GM19438 (cell line): ENCODE measurements at regions not wholly inside any gene's neighbourhood (a gene's known extent, or its start where the extent isn't known, plus 50 kb on each side); places are given as distances from the start of the nearest gene placed in this dataset.
"Not testable (repeated sequence)": the region's sequence is repeated elsewhere in the genome, so short reads cannot be mapped to it uniquely, and the experiment has no call there.

Experiments used
- ATAC-seq: cut with Tn5 transposase; IDR thresholded peaks from one replicate; pipeline ENCODE4 v1.9.1; 2021; ENCODE audit warnings: low read depth; ENCODE audit not compliant: unreplicated experiment

- ATAC-seq: not testable (repeated sequence)
These were observed 110.7 kb downstream of the CRLF3 start for GRCh38 chr17:30713805-30714204.

DNA sequence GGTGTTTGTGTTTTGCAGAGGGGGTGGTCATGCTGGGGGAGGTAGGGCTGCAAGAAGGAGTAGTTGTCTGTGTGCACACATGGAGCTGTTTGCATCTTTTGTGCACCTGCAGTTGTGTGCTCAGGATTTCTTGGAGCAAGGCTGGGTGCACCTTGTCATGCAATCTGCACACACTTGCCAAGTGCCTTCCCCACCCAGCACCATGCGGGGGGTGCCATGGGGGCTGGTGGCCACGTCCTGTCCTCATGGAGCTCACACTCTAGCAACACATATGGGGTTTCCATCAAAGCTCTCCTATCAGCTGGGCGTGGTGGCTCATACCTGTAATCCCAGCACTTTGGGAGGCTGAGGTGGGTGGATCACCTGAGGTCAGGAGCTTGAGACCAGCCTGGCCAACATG is 111.6 kb downstream of the CRLF3 start:
- not testable (repeated sequence) for ATAC-seq

DNA sequence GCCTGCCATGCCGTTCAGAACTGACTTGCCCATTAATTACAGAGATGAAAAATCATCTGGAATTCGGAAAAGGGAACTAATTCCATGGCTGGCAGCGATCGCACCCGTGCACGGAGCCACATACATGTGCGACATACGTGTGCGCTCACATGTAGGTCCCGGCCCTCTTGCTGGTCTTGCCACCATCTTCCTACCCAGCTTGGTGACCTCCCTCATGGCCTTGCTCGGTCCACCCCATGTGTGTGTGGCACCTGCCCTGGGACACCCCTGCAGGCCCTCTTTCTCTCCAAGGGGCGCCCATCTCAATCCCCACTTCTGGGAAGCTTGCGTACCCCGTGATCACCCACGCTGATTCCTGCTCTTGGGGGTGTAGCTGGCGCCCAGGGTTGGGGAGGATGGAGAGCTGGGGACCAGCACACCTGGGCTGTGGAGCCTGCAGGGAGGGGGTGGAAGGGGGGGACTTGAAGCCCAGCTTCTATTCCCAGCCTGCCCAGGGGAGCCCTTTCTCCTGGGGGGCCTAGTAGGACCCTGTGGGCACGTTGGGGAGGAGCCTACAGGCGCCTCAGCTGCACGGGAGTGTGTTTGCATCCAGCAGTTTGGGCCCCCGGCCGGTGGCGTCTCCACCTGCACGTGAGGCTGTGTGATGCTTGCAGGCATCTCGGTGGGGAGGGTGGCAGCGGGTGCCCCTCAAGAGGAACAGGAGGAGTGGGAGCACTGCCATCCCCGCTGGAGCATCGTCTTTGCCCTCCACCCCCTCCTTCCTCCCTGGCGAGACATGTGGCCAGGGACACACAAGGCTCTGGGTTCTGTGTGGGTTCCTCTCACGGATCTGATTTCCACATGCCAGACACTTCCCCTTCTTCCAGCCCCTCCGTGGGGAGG is 112.6 kb downstream of the CRLF3 start:
- not testable (repeated sequence) for ATAC-seq

DNA sequence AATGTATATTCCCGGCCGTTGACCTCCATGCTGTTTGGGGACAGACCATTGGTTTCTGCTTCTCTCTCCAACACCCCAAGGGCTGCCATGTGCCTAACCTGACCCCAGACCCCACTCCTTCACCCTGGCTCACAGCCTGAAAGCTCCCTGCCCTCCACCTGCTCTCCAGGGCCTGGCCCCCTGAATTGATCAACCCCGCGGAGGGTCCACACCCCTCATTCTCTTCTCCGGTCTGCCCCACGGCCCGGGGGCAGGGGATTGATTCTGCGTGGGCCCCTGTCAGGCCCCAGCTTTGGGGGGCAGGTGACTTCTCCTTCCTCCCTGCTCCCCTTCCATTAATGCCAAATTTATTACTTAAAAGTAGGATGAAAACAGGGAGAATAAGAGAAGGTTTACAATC is 113.3 kb downstream of the CRLF3 start:
- ATAC-seq: not testable (repeated sequence)

DNA sequence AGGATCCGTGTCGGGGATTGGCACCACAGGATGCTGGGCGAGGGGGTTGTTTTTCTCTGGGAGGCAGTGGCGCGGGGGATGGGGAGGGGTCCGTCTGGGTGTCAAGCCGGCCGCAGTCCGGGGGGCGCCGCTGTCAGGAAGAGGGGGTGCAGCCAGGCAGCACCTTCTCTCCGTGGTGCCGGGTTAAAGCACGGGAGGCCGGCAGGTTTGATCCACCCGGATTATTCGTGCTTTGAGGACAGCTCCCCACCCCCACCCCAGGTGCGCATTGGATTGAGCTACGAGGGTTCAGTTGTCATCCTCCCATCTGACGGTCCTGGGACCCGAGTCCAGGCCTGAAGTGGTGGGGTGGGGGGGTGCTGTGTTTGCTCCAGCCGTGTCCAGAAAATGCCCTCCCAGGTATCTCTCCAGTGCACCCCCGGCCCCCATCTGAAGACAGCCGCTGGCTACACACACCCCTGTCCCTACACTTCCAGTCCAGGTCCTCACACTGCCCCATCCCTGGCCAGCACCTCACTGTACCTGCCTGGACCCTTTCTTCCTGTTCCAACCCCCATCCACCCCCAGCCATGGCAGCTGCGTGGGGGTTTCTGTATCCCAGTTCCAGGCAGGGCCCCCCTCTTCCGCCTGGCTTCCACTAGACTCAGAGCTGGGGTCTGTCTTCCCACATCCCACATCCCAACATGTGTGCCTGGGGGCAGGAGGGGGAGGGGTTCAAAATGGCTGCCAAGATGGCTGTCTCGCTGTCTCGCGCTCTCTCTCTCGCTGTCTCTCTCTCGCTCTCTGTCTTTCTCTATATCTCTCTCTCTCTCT is 114.0 kb downstream of the CRLF3 start:
- ATAC-seq: not testable (repeated sequence)

DNA sequence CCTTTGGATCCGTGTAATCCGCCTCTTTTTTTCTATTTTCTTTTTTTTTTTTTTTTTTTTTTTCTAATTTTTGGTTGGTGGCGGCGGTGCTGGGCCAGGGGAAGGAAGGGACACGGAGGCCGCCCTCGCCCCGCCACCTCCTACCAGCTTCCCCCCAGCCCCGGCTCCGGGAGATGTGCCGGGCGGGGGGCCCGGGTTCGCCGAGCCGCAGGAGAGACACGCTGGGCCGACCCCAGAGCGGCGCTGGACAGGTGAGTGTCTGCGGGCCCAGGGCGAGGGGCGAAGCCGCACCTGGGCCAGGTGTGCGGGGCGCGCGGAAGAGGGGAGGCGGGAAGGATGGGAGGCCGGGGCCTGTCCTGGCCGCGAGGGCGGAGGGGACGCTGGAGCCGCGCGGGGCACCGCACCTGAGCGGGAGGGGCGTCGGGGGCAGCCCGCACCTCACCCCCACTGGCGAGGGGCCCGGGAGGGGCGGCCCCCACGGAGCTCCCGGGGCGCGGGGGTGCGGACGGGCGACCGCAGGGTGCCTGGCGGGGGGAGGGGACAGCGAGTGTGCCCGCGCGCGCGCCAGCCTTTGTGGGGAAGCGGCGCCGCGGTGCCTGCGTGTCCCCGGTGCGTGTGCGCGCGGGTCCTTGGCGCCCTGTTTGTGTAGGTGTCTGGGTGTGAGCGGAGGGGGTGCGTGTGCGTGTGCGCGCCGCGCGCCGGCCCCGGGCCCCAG is 114.8 kb downstream of the CRLF3 start:
- ATAC-seq: not testable (repeated sequence)

DNA sequence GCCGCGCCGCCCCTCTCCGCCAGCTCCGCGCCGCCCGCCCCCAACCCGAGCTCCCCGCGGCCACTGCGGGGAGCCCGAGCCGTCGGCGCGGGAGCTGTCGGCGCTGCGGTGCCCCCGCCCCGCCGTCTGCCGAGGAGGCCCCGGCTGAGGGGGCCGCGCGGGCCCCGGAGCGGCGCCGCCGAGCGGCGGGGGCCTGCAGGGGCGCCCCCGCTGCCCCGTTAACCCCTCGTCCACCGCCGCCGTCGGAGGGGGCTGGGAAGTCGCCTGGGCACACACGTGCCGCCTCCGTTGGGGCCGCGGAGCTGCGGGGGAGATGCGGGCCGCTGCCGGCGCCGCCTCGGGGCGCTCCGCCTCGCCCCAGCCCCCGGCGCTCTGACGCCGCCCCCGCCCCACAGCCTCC is 115.4 kb downstream of the CRLF3 start:
- ATAC-seq: not testable (repeated sequence)

- not testable (repeated sequence) for ATAC-seq
These were observed 116.0 kb downstream of the CRLF3 start for GRCh38 chr17:30708241-30709078.

DNA sequence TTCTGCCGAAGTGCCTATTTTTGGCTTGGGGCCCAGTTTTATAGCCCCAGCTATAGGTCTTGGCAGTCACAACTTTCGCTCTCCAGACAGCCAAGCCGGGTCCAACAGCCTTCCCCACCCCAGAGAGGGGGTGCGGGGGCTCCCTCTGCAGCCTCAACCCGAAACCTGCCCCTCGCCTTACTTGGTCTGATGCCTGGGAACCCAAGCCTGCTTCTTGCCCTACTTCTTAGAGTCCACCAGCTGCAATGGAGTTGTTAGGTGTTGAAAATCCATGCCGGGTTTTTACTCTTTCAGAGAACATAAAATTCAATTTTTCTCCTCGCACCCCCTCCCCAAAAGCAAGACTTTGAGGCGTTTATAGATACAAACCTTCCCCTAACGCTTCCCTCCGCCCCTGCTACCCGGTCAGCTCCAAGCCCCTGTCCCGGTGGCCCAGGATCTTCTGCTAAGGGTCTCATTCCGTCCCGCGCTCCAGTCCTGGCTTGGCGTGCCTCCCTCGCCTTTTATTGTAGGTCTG is 116.7 kb downstream of the CRLF3 start:
- not testable (repeated sequence) for ATAC-seq

- not testable (repeated sequence) for ATAC-seq
These were observed 117.8 kb downstream of the CRLF3 start for GRCh38 chr17:30706461-30707335.

DNA sequence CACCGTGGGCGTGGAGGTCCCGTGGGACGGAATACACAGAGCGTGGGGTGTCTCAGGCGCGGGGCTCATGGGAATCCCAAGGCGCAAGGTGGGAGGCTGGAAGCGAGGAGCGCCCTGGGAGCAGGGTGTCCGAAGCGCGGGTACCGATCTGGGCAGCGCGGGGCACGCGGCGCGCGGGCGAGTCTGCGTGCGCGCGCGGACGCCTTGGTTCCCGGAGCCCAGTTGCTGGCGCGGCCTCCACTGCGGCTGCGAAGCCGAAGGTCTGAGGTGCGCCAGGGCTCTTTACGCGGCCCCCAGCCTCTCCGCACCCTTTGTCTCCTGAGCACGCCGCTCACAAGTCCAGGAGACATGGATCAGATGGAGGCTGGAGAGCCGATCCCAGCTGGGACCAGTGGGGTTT is 118.5 kb downstream of the CRLF3 start:
- not testable (repeated sequence) for ATAC-seq

GRCh38 chr17:30701498-30701989 is 122.9 kb downstream of the CRLF3 start:
- ATAC-seq: no peak

DNA sequence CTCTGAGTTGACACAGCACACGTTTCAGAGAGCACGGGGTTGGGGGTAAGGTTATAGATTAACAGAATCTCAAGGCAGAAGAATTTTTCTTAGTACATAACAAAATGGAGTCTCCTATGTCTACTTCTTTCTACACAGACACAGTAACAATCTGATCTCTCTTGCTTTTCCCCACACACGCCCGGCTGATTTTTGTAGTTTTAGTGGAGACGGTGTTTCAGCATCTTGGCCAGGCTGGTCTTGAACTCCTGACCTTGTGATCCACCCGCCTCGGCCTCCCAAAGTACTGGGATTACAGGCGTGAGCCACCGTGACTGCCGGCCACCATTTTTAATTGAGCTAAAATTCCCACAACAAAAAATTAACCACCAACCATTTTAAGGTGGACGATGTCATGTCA is 123.7 kb downstream of the CRLF3 start:
- ATAC-seq: not testable (repeated sequence)

- not testable (repeated sequence) for ATAC-seq
These were observed 126.7 kb downstream of the CRLF3 start for GRCh38 chr17:30697619-30698460.

- ATAC-seq: no peak
These were observed 128.3 kb downstream of the CRLF3 start for GRCh38 chr17:30696234-30696633.

DNA sequence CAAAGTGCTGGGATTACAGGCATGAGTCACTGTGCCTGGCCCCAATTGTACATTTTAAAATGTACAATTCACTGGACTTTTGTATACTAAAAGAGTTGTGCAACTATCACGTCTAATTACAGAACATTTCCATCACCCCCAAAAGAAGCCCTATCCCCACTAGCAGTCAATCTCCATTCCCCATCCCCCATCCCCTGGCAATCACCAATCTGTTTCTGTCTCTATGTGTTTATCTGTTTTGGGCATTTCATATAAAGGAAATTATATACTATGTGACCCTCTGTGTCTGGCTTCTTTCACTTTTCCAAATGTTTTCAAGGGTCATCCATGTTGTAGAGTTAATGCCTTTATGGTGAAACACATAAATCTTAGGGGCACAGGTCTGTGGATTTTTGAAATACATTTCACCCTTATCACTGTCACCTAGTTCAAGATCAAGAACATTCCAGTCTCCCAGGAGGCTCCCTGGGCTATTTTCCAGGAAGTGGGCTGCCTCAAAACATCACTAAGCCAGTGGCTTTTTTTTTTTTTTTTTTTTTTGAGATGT is 129.2 kb downstream of the CRLF3 start:
- not testable (repeated sequence) for ATAC-seq

DNA sequence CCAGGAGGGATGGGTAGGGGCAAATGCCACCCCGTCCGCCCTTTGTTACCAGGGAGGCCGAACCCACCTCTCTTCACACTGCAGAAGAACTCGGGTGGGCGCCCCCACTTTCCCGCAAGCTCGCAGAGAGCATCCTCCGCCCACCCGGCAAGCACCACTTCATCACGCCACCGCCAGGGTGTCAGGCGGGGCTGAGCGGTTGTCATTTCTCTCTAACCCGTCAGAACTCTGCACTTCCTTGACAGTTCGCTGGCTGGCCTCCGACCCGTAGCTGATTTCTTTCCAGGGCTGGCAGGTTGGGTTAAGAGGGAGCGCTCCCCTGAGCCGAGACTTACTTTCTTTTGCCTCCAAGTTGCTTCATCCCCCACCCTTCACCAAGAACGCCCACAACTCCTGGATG is 130.7 kb downstream of the CRLF3 start:
- not testable (repeated sequence) for ATAC-seq
